Rectal smooth muscle tissue (tissue), 1 donor: ENCODE measurements at regions not wholly inside any gene's neighbourhood (a gene's known extent, or its start where the extent isn't known, plus 50 kb on each side); places are given as distances from the start of the nearest gene placed in this dataset.

Source experiments
- H3K27ac ChIP-seq: one replicate; pipeline ENCODE4 v1.7.0; 2013; ENCODE audit warnings: low read depth, low read length, inconsistent platforms
- H3K27me3 ChIP-seq: one replicate; pipeline ENCODE4 v1.7.0; 2013; ENCODE audit warnings: low read length; ENCODE audit not compliant: control insufficient read depth, insufficient read depth
- H3K36me3 ChIP-seq: one replicate; pipeline ENCODE4 v1.7.0; 2013; ENCODE audit warnings: low read length; ENCODE audit not compliant: control insufficient read depth, insufficient read depth
- H3K4me1 ChIP-seq: one replicate; pipeline ENCODE4 v1.7.0; 2013; ENCODE audit warnings: low read length; ENCODE audit not compliant: control insufficient read depth, insufficient read depth
- H3K4me3 ChIP-seq: one replicate; pipeline ENCODE4 v1.7.0; 2013; ENCODE audit warnings: low read length
- H3K9ac ChIP-seq: one replicate; pipeline ENCODE4 v1.7.0; 2013; ENCODE audit warnings: low read length

- Histone ChIP-seq H3K27ac (no peak overlapping the region), H3K27me3 (no peaks in the 10 kb centered on the region), H3K36me3 (no peaks in the 10 kb centered on the region), H3K4me3 (no peak overlapping the region), H3K4me1 (no peaks in the 10 kb centered on the region), H3K9ac (no peak overlapping the region)
These were observed 83.7 kb upstream of the ZFP64 start for GRCh38 chr20:52275181-52275691.

GRCh38 chr20:52270696-52271095 is 79.1 kb upstream of the ZFP64 start:
- Histone ChIP-seq H3K36me3 (no peaks in the 10 kb centered on the region), H3K4me1 (no peaks in the 10 kb centered on the region), H3K4me3 (no peak overlapping the region), H3K27ac (no peak overlapping the region), H3K27me3 (no peaks in the 10 kb centered on the region), H3K9ac (no peak overlapping the region)

- H3K36me3 ChIP-seq = no peaks in the 10 kb centered on the region
- H3K4me1 ChIP-seq = no peaks in the 10 kb centered on the region
- H3K27me3 ChIP-seq = no peaks in the 10 kb centered on the region
- no peak overlapping the region for H3K4me3 ChIP-seq
- H3K27ac ChIP-seq = no peak overlapping the region
- H3K9ac ChIP-seq = no peak overlapping the region
These were observed 78.5 kb upstream of the ZFP64 start for GRCh38 chr20:52270001-52270606.

- Histone ChIP-seq H3K36me3 (no peaks in the 10 kb centered on the region), H3K9ac (no peak overlapping the region), H3K4me1 (no peaks in the 10 kb centered on the region), H3K27me3 (no peaks in the 10 kb centered on the region), H3K4me3 (no peak overlapping the region), H3K27ac (no peak overlapping the region)
These were observed 77.7 kb upstream of the ZFP64 start for GRCh38 chr20:52269321-52269720.

- Histone ChIP-seq H3K36me3 (no peaks in the 10 kb centered on the region), H3K4me3 (no peak overlapping the region), H3K9ac (no peak overlapping the region), H3K27me3 (no peaks in the 10 kb centered on the region), H3K27ac (no peak overlapping the region), H3K4me1 (no peaks in the 10 kb centered on the region)
These were observed 76.7 kb upstream of the ZFP64 start for GRCh38 chr20:52268184-52268749.

- H3K36me3 ChIP-seq = no peaks in the 10 kb centered on the region
- no peaks in the 10 kb centered on the region for H3K4me1 ChIP-seq
- no peak overlapping the region for H3K27ac ChIP-seq
- H3K27me3 ChIP-seq = no peaks in the 10 kb centered on the region
- no peak overlapping the region for H3K9ac ChIP-seq
- no peak overlapping the region for H3K4me3 ChIP-seq
These were observed 75.8 kb upstream of the ZFP64 start for GRCh38 chr20:52267418-52267817.

- Histone ChIP-seq H3K27me3 (no peaks in the 10 kb centered on the region), H3K9ac (no peak overlapping the region), H3K4me3 (no peak overlapping the region), H3K4me1 (no peaks in the 10 kb centered on the region), H3K27ac (no peak overlapping the region), H3K36me3 (no peaks in the 10 kb centered on the region)
These were observed 72.2 kb upstream of the ZFP64 start for GRCh38 chr20:52263757-52264156.

GRCh38 chr20:52261792-52262191 is 70.2 kb upstream of the ZFP64 start:
- H3K36me3 ChIP-seq = no peaks in the 10 kb centered on the region
- H3K27me3 ChIP-seq = no peaks in the 10 kb centered on the region
- no peak overlapping the region for H3K27ac ChIP-seq
- no peak overlapping the region for H3K9ac ChIP-seq
- no peaks in the 10 kb centered on the region for H3K4me1 ChIP-seq
- no peak overlapping the region for H3K4me3 ChIP-seq

GRCh38 chr20:52259295-52259694 is 67.7 kb upstream of the ZFP64 start:
- Histone ChIP-seq H3K36me3 (no peaks in the 10 kb centered on the region), H3K27ac (no peak overlapping the region), H3K27me3 (no peaks in the 10 kb centered on the region), H3K9ac (no peak overlapping the region), H3K4me1 (no peaks in the 10 kb centered on the region), H3K4me3 (no peak overlapping the region)

- H3K36me3 ChIP-seq = no peaks in the 10 kb centered on the region
These were observed 64.9 kb upstream of the ZFP64 start for GRCh38 chr20:52256454-52256853.

GRCh38 chr20:52252664-52253063 is 61.1 kb upstream of the ZFP64 start:
- no peak overlapping the region for H3K27ac ChIP-seq
- H3K9ac ChIP-seq = no peak overlapping the region
- no peaks in the 10 kb centered on the region for H3K4me1 ChIP-seq
- H3K27me3 ChIP-seq = no peaks in the 10 kb centered on the region
- H3K4me3 ChIP-seq = no peak overlapping the region
- no peaks in the 10 kb centered on the region for H3K36me3 ChIP-seq

More at GRCh38 chr20:52256454-52256853, 64.9 kb upstream of the ZFP64 start:
- Histone ChIP-seq H3K9ac (no peak overlapping the region), H3K4me1 (no peaks in the 10 kb centered on the region), H3K27ac (no peak overlapping the region), H3K4me3 (no peak overlapping the region), H3K27me3 (no peaks in the 10 kb centered on the region)

GRCh38 chr20:52251827-52252226 is 60.2 kb upstream of the ZFP64 start:
- Histone ChIP-seq H3K4me3 (no peak overlapping the region), H3K4me1 (no peaks in the 10 kb centered on the region), H3K27me3 (no peaks in the 10 kb centered on the region), H3K27ac (no peak overlapping the region), H3K36me3 (no peaks in the 10 kb centered on the region), H3K9ac (no peak overlapping the region)

GRCh38 chr20:52251136-52251700 is 59.6 kb upstream of the ZFP64 start:
- Histone ChIP-seq H3K27me3 (no peaks in the 10 kb centered on the region), H3K4me3 (no peak overlapping the region), H3K9ac (no peak overlapping the region), H3K4me1 (no peaks in the 10 kb centered on the region), H3K36me3 (no peaks in the 10 kb centered on the region), H3K27ac (no peak overlapping the region)
